ENCODE measurements at regions not wholly inside any gene's neighbourhood (a gene's known extent, or its start where the extent isn't known, plus 50 kb on each side); places are given as distances from the start of the nearest gene placed in this dataset.

DNA sequence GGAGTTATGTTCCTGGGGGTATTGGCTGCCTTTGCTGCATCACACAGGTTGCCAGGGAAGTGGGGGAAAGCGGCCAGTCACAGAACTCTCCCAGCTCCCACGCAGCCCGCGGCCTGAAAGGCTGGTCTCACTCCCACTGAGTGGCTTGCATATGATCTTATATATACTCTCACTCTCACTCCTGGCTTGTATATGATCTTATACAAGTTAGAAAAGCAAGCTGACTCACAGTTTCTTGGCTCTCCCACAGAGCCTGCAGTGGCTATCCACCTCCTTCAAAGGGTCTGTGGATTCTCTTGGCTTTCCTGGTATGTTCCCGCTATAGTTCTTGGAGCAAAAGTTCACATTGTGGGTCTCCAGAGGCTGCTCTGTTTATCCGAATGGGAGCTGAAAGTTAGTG is 833.5 kb upstream of the GALNTL6 start:
- H3K4me2 ChIP-seq (replicated peaks; ENCODE audit: low read depth, low read length, poor library complexity, severe bottlenecking), result no peak overlapping the region
- H3K36me3 ChIP-seq (replicated peaks in 1 of 2; ENCODE audit: control extremely low read depth in 1 of 2, control insufficient read depth in 1 of 2, extremely low read depth in 1 of 2, insufficient read depth in 2 of 2, low read length in 1 of 2), result no peaks in the 10 kb centered on the region
- H4K20me1 ChIP-seq (ENCODE audit: control insufficient read depth, insufficient read depth, low read length, poor library complexity, severe bottlenecking), result no peaks in the 10 kb centered on the region
- H2AFZ ChIP-seq (ENCODE audit: insufficient read depth, low read depth, low read length, poor library complexity, severe bottlenecking), result no peak overlapping the region
- H3K4me3 ChIP-seq (ENCODE audit: control extremely low read depth in 1 of 5, extremely low read depth in 1 of 5, insufficient read depth in 1 of 5, low read depth in 2 of 5, low read length in 4 of 5), result no peak overlapping the region
- intact Hi-C loops (cut with micrococcal nuclease), result no loop called here
- TF ChIP-seq, protein P1, sequence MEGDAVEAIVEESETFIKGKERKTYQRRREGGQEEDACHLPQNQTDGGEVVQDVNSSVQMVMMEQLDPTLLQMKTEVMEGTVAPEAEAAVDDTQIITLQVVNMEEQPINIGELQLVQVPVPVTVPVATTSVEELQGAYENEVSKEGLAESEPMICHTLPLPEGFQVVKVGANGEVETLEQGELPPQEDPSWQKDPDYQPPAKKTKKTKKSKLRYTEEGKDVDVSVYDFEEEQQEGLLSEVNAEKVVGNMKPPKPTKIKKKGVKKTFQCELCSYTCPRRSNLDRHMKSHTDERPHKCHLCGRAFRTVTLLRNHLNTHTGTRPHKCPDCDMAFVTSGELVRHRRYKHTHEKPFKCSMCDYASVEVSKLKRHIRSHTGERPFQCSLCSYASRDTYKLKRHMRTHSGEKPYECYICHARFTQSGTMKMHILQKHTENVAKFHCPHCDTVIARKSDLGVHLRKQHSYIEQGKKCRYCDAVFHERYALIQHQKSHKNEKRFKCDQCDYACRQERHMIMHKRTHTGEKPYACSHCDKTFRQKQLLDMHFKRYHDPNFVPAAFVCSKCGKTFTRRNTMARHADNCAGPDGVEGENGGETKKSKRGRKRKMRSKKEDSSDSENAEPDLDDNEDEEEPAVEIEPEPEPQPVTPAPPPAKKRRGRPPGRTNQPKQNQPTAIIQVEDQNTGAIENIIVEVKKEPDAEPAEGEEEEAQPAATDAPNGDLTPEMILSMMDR (IDR thresholded peaks at IDR 0.05), result no peak
- TF ChIP-seq EZH2 (IDR thresholded peaks at IDR 0.05; ENCODE audit: borderline replicate concordance, insufficient read depth, low read depth, low read length, poor library complexity, severe bottlenecking), result no peak
- Mint-ChIP-seq H3K27ac (peak overlapping the region; percentile 51), H3K4me1 (no peaks in the 10 kb centered on the region), H3K27me3 (no peaks in the 10 kb centered on the region), H3K4me3 (no peak overlapping the region), H3K9me3 (ENCODE audit: insufficient read depth) (no peaks in the 10 kb centered on the region)
- no peak for ATAC-seq (ENCODE audit: low read depth)
- CTCF ChIA-PET, result no interaction called here
- H3K27me3 ChIP-seq (replicated peaks in 1 of 4; ENCODE audit: control extremely low read depth in 1 of 4, control insufficient read depth in 3 of 4, insufficient read depth in 4 of 4, low read length in 3 of 4), result no peaks in the 10 kb centered on the region
- no peak overlapping the region for H3K27ac ChIP-seq (ENCODE audit: low read length in 2 of 2)
- no peak for DNase-seq
- H3K4me1 ChIP-seq (ENCODE audit: control insufficient read depth in 2 of 2, insufficient read depth in 2 of 2, low read length in 2 of 2), result no peaks in the 10 kb centered on the region
- POLR2A ChIA-PET, result no interaction called here
- no peaks in the 10 kb centered on the region for H3K79me2 ChIP-seq (ENCODE audit: control insufficient read depth, insufficient read depth, low read length)
- no peaks in the 10 kb centered on the region for H3K9me3 ChIP-seq (ENCODE audit: control extremely low read depth in 1 of 3, control insufficient read depth in 2 of 3, insufficient read depth in 1 of 3, low read length in 2 of 3)
- no peak overlapping the region for H3K9ac ChIP-seq (ENCODE audit: low read length)
- WGBS (ENCODE audit: insufficient coverage), result 100% methylated on average over 1 of the region's 6 CpGs

DNA sequence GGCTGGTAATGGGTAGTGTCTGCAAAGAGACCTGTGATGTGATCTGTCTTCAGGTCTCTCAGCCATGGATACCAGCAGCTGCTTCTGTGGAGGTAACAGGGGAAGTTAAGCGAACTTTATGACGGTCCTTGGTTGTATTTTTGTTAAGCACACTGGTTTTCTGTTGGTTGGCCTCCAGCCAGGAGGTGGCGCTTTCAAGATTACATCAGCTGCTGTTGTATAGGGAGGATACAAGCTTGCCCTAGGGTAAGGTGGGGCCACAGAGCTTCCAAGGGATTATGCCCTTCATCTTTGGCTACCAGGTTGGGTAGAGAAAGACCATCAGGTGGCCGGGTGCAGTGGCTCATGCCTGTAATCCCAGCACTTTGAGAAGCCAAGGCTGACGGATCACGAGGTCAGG is 834.2 kb upstream of the GALNTL6 start:
- no peak for DNase-seq
- Histone ChIP-seq H3K4me3 (ENCODE audit: control extremely low read depth in 1 of 5, extremely low read depth in 1 of 5, insufficient read depth in 1 of 5, low read depth in 2 of 5, low read length in 4 of 5) (no peak overlapping the region), H3K27me3 (replicated peaks in 1 of 4; ENCODE audit: control extremely low read depth in 1 of 4, control insufficient read depth in 3 of 4, insufficient read depth in 4 of 4, low read length in 3 of 4) (no peaks in the 10 kb centered on the region), H3K9me3 (ENCODE audit: control extremely low read depth in 1 of 3, control insufficient read depth in 2 of 3, insufficient read depth in 1 of 3, low read length in 2 of 3) (no peaks in the 10 kb centered on the region), H3K79me2 (ENCODE audit: control insufficient read depth, insufficient read depth, low read length) (no peaks in the 10 kb centered on the region), H3K4me1 (ENCODE audit: control insufficient read depth in 2 of 2, insufficient read depth in 2 of 2, low read length in 2 of 2) (no peaks in the 10 kb centered on the region), H3K36me3 (replicated peaks in 1 of 2; ENCODE audit: control extremely low read depth in 1 of 2, control insufficient read depth in 1 of 2, extremely low read depth in 1 of 2, insufficient read depth in 2 of 2, low read length in 1 of 2) (no peaks in the 10 kb centered on the region), H4K20me1 (ENCODE audit: control insufficient read depth, insufficient read depth, low read length, poor library complexity, severe bottlenecking) (no peaks in the 10 kb centered on the region), H3K4me2 (replicated peaks; ENCODE audit: low read depth, low read length, poor library complexity, severe bottlenecking) (no peak overlapping the region), H3K27ac (ENCODE audit: low read length in 2 of 2) (no peak overlapping the region), H2AFZ (ENCODE audit: insufficient read depth, low read depth, low read length, poor library complexity, severe bottlenecking) (no peak overlapping the region), H3K9ac (ENCODE audit: low read length) (no peak overlapping the region)
- no peaks in the 10 kb centered on the region for H3K9me3 Mint-ChIP-seq (ENCODE audit: insufficient read depth)
- no peak for ATAC-seq (ENCODE audit: low read depth)
- TF ChIP-seq, protein P1 (IDR thresholded peaks at IDR 0.05), result no peak
- TF ChIP-seq EZH2 (IDR thresholded peaks at IDR 0.05; ENCODE audit: borderline replicate concordance, insufficient read depth, low read depth, low read length, poor library complexity, severe bottlenecking), result no peak
- H3K4me1 Mint-ChIP-seq, result no peaks in the 10 kb centered on the region
- no peak overlapping the region for H3K27ac Mint-ChIP-seq
- no peak overlapping the region for H3K4me3 Mint-ChIP-seq
- intact Hi-C loops (cut with micrococcal nuclease), result no loop called here
- no peaks in the 10 kb centered on the region for H3K27me3 Mint-ChIP-seq
- CTCF ChIA-PET, result no interaction called here
- POLR2A ChIA-PET, result no interaction called here
- WGBS (ENCODE audit: insufficient coverage), result 92% methylated on average over 6 of the region's 6 CpGs
